ENCODE measurements at regions not wholly inside any gene's neighbourhood (a gene's known extent, or its start where the extent isn't known, plus 50 kb on each side); places are given as distances from the start of the nearest gene placed in this dataset.
"Not testable (repeated sequence)": the region's sequence is repeated elsewhere in the genome, so short reads cannot be mapped to it uniquely, and the experiment has no call there.

- H3K4me3 ChIP-seq (ENCODE audit: low read depth in 1 of 2, low read length in 2 of 2), result no peak overlapping the region
- H3K27ac ChIP-seq (ENCODE audit: low read depth in 2 of 2, low read length in 1 of 2), result no peak overlapping the region
- no peaks in the 10 kb centered on the region for H3K4me1 ChIP-seq (ENCODE audit: control insufficient read depth in 2 of 2, insufficient read depth in 2 of 2, low read length in 1 of 2)
- no peaks in the 10 kb centered on the region for H3K27me3 ChIP-seq (ENCODE audit: control insufficient read depth in 1 of 2, insufficient read depth in 2 of 2, low read length in 2 of 2)
- H3K9me3 ChIP-seq (ENCODE audit: control insufficient read depth in 2 of 2, insufficient read depth in 1 of 2, low read depth in 1 of 2, low read length in 1 of 2), result no peaks in the 10 kb centered on the region
- H3K36me3 ChIP-seq (ENCODE audit: control insufficient read depth in 2 of 2, insufficient read depth in 2 of 2, low read length in 1 of 2), result no peaks in the 10 kb centered on the region
- WGBS, 2 donors, result 59 to 82% methylated on average over 1 of the region's 1 CpG
Measured at GRCh38 chr3:164365242-164365641, 713.1 kb downstream of the SI start.

GRCh38 chr3:164364111-164364510 is 714.2 kb downstream of the SI start:
- Histone ChIP-seq H3K27me3 (ENCODE audit: control insufficient read depth in 1 of 2, insufficient read depth in 2 of 2, low read length in 2 of 2) (no peaks in the 10 kb centered on the region), H3K9me3 (ENCODE audit: control insufficient read depth in 2 of 2, insufficient read depth in 1 of 2, low read depth in 1 of 2, low read length in 1 of 2) (no peaks in the 10 kb centered on the region), H3K36me3 (ENCODE audit: control insufficient read depth in 2 of 2, insufficient read depth in 2 of 2, low read length in 1 of 2) (no peaks in the 10 kb centered on the region), H3K27ac (ENCODE audit: low read depth in 2 of 2, low read length in 1 of 2) (no peak overlapping the region), H3K4me1 (ENCODE audit: control insufficient read depth in 2 of 2, insufficient read depth in 2 of 2, low read length in 1 of 2) (no peaks in the 10 kb centered on the region), H3K4me3 (ENCODE audit: low read depth in 1 of 2, low read length in 2 of 2) (no peak overlapping the region)
- WGBS, 2 donors, result 59 to 66% methylated on average over 6 of the region's 6 CpGs

GRCh38 chr3:164360738-164361406 is 717.4 kb downstream of the SI start:
- no peaks in the 10 kb centered on the region for H3K36me3 ChIP-seq (ENCODE audit: control insufficient read depth in 2 of 2, insufficient read depth in 2 of 2, low read length in 1 of 2)
- no peak overlapping the region for H3K27ac ChIP-seq (ENCODE audit: low read depth in 2 of 2, low read length in 1 of 2)
- H3K27me3 ChIP-seq (ENCODE audit: control insufficient read depth in 1 of 2, insufficient read depth in 2 of 2, low read length in 2 of 2), result no peaks in the 10 kb centered on the region
- H3K4me3 ChIP-seq (ENCODE audit: low read depth in 1 of 2, low read length in 2 of 2), result no peak overlapping the region
- H3K9me3 ChIP-seq (ENCODE audit: control insufficient read depth in 2 of 2, insufficient read depth in 1 of 2, low read depth in 1 of 2, low read length in 1 of 2), result no peaks in the 10 kb centered on the region
- WGBS, 2 donors, result 75 to 80% methylated on average over 9 of the region's 9 CpGs
- H3K4me1 ChIP-seq (ENCODE audit: control insufficient read depth in 2 of 2, insufficient read depth in 2 of 2, low read length in 1 of 2), result no peaks in the 10 kb centered on the region

GRCh38 chr3:164360078-164360578 is 718.2 kb downstream of the SI start:
- H3K4me1 ChIP-seq (ENCODE audit: control insufficient read depth in 2 of 2, insufficient read depth in 2 of 2, low read length in 1 of 2), result no peaks in the 10 kb centered on the region
- WGBS, 2 donors, result 82 to 86% methylated on average over 10 of the region's 10 CpGs
- H3K9me3 ChIP-seq (ENCODE audit: control insufficient read depth in 2 of 2, insufficient read depth in 1 of 2, low read depth in 1 of 2, low read length in 1 of 2), result no peaks in the 10 kb centered on the region
- no peaks in the 10 kb centered on the region for H3K36me3 ChIP-seq (ENCODE audit: control insufficient read depth in 2 of 2, insufficient read depth in 2 of 2, low read length in 1 of 2)
- H3K27ac ChIP-seq (ENCODE audit: low read depth in 2 of 2, low read length in 1 of 2), result no peak overlapping the region
- no peak overlapping the region for H3K4me3 ChIP-seq (ENCODE audit: low read depth in 1 of 2, low read length in 2 of 2)
- no peaks in the 10 kb centered on the region for H3K27me3 ChIP-seq (ENCODE audit: control insufficient read depth in 1 of 2, insufficient read depth in 2 of 2, low read length in 2 of 2)

- Histone ChIP-seq H3K4me1 (ENCODE audit: control insufficient read depth in 2 of 2, insufficient read depth in 2 of 2, low read length in 1 of 2) (no peaks in the 10 kb centered on the region), H3K4me3 (ENCODE audit: low read depth in 1 of 2, low read length in 2 of 2) (no peak overlapping the region), H3K27me3 (ENCODE audit: control insufficient read depth in 1 of 2, insufficient read depth in 2 of 2, low read length in 2 of 2) (no peaks in the 10 kb centered on the region), H3K36me3 (ENCODE audit: control insufficient read depth in 2 of 2, insufficient read depth in 2 of 2, low read length in 1 of 2) (no peaks in the 10 kb centered on the region), H3K9me3 (ENCODE audit: control insufficient read depth in 2 of 2, insufficient read depth in 1 of 2, low read depth in 1 of 2, low read length in 1 of 2) (no peaks in the 10 kb centered on the region), H3K27ac (ENCODE audit: low read depth in 2 of 2, low read length in 1 of 2) (no peak overlapping the region)
Measured at GRCh38 chr3:164352991-164353390, 725.3 kb downstream of the SI start.

GRCh38 chr3:164351131-164351530 is 727.2 kb downstream of the SI start:
- no peak overlapping the region for H3K27ac ChIP-seq (ENCODE audit: low read depth in 2 of 2, low read length in 1 of 2)
- no peaks in the 10 kb centered on the region for H3K4me1 ChIP-seq (ENCODE audit: control insufficient read depth in 2 of 2, insufficient read depth in 2 of 2, low read length in 1 of 2)
- H3K9me3 ChIP-seq (ENCODE audit: control insufficient read depth in 2 of 2, insufficient read depth in 1 of 2, low read depth in 1 of 2, low read length in 1 of 2), result no peaks in the 10 kb centered on the region
- H3K27me3 ChIP-seq (ENCODE audit: control insufficient read depth in 1 of 2, insufficient read depth in 2 of 2, low read length in 2 of 2), result no peaks in the 10 kb centered on the region
- H3K36me3 ChIP-seq (ENCODE audit: control insufficient read depth in 2 of 2, insufficient read depth in 2 of 2, low read length in 1 of 2), result no peaks in the 10 kb centered on the region
- no peak overlapping the region for H3K4me3 ChIP-seq (ENCODE audit: low read depth in 1 of 2, low read length in 2 of 2)

GRCh38 chr3:164342206-164342605 is 736.1 kb downstream of the SI start:
- 63 to 72% methylated on average over 5 of the region's 5 CpGs for WGBS, 2 donors
- H3K4me3 ChIP-seq (ENCODE audit: low read depth in 1 of 2, low read length in 2 of 2), result not testable (repeated sequence)

GRCh38 chr3:164341086-164341485 is 737.2 kb downstream of the SI start:
- Histone ChIP-seq H3K4me3 (ENCODE audit: low read depth in 1 of 2, low read length in 2 of 2) (no peak overlapping the region), H3K27ac (ENCODE audit: low read depth in 2 of 2, low read length in 1 of 2) (no peak overlapping the region), H3K36me3 (ENCODE audit: control insufficient read depth in 2 of 2, insufficient read depth in 2 of 2, low read length in 1 of 2) (no peaks in the 10 kb centered on the region), H3K27me3 (ENCODE audit: control insufficient read depth in 1 of 2, insufficient read depth in 2 of 2, low read length in 2 of 2) (no peaks in the 10 kb centered on the region), H3K4me1 (ENCODE audit: control insufficient read depth in 2 of 2, insufficient read depth in 2 of 2, low read length in 1 of 2) (no peaks in the 10 kb centered on the region), H3K9me3 (ENCODE audit: control insufficient read depth in 2 of 2, insufficient read depth in 1 of 2, low read depth in 1 of 2, low read length in 1 of 2) (peaks cover 0 to 3% of the 10 kb centered on the region in 2 donors)
- WGBS, 2 donors, result 91% methylated on average over 20 of the region's 20 CpGs

More at GRCh38 chr3:164342206-164342605, 736.1 kb downstream of the SI start:
- H3K27ac ChIP-seq (ENCODE audit: low read depth in 2 of 2, low read length in 1 of 2); H3K4me1 ChIP-seq (ENCODE audit: control insufficient read depth in 2 of 2, insufficient read depth in 2 of 2, low read length in 1 of 2); H3K27me3 ChIP-seq (ENCODE audit: control insufficient read depth in 1 of 2, insufficient read depth in 2 of 2, low read length in 2 of 2); H3K36me3 ChIP-seq (ENCODE audit: control insufficient read depth in 2 of 2, insufficient read depth in 2 of 2, low read length in 1 of 2); H3K9me3 ChIP-seq (ENCODE audit: control insufficient read depth in 2 of 2, insufficient read depth in 1 of 2, low read depth in 1 of 2, low read length in 1 of 2): not testable (repeated sequence)

- Histone ChIP-seq H3K36me3 (ENCODE audit: control insufficient read depth in 2 of 2, insufficient read depth in 2 of 2, low read length in 1 of 2) (no peaks in the 10 kb centered on the region), H3K4me3 (ENCODE audit: low read depth in 1 of 2, low read length in 2 of 2) (no peak overlapping the region), H3K9me3 (ENCODE audit: control insufficient read depth in 2 of 2, insufficient read depth in 1 of 2, low read depth in 1 of 2, low read length in 1 of 2) (peaks cover 0 to 6% of the 10 kb centered on the region in 2 donors), H3K27ac (ENCODE audit: low read depth in 2 of 2, low read length in 1 of 2) (no peak overlapping the region), H3K4me1 (ENCODE audit: control insufficient read depth in 2 of 2, insufficient read depth in 2 of 2, low read length in 1 of 2) (no peaks in the 10 kb centered on the region), H3K27me3 (ENCODE audit: control insufficient read depth in 1 of 2, insufficient read depth in 2 of 2, low read length in 2 of 2) (no peaks in the 10 kb centered on the region)
- 86% methylated on average over 8 of the region's 8 CpGs for WGBS, 2 donors
Measured at GRCh38 chr3:164340273-164340672, 738.0 kb downstream of the SI start.
